Smooth muscle cell (in vitro differentiated cells): ENCODE measurements at regions not wholly inside any gene's neighbourhood (a gene's known extent, or its start where the extent isn't known, plus 50 kb on each side); places are given as distances from the start of the nearest gene placed in this dataset.

ENCODE experiments used
- DNase-seq: peaks from one replicate; lab custom pipeline; 2025; ENCODE audit not compliant: unreplicated experiment; lab: John Stamatoyannopoulos, UW
- H2AFZ ChIP-seq: fragments of 200-600 bp; sonication (generic); 2 replicates; pipeline ENCODE4 v1.6.0; 2016; ENCODE audit warnings: antibody characterized with exemption, low read depth, mild to moderate bottlenecking
- H3F3A ChIP-seq: fragments of 200-600 bp; sonication (generic); 2 replicates; pipeline ENCODE4 v1.6.0; 2017; ENCODE audit warnings: antibody characterized with exemption, low read depth
- H3K27ac ChIP-seq: fragments of 200-600 bp; sonication (generic); 2 replicates; pipeline ENCODE4 v1.5.1; 2016; ENCODE audit warnings: low read depth, mild to moderate bottlenecking
- H3K27me3 ChIP-seq: fragments of 200-600 bp; sonication (generic); 2 replicates; pipeline ENCODE4 v1.6.1; 2016; ENCODE audit warnings: low read depth, mild to moderate bottlenecking
- H3K36me3 ChIP-seq: fragments of 200-600 bp; sonication (generic); 2 replicates; pipeline ENCODE4 v1.5.1; 2016; ENCODE audit warnings: low read depth
- H3K4me1 ChIP-seq: fragments of 200-600 bp; sonication (generic); 2 replicates; pipeline ENCODE4 v1.5.1; 2016; ENCODE audit warnings: low read depth
- H3K4me2 ChIP-seq: fragments of 200-600 bp; sonication (generic); 2 replicates; pipeline ENCODE4 v1.6.0; 2016; ENCODE audit warnings: mild to moderate bottlenecking
- H3K4me3 ChIP-seq: fragments of 200-600 bp; sonication (generic); 2 replicates; pipeline ENCODE4 v1.5.1; 2016; ENCODE audit warnings: mild to moderate bottlenecking
- H3K79me2 ChIP-seq: fragments of 200-600 bp; sonication (generic); 2 replicates; pipeline ENCODE4 v1.6.0; 2016; ENCODE audit warnings: low read depth, mild to moderate bottlenecking
- H3K9ac ChIP-seq: fragments of 200-600 bp; sonication (generic); 2 replicates; pipeline ENCODE4 v1.6.0; 2016; ENCODE audit warnings: low read depth
- H3K9me3 ChIP-seq: fragments of 200-600 bp; sonication (generic); replicated peaks from 2 replicates; pipeline ENCODE4 v1.5.1; 2016; ENCODE audit warnings: low read depth
- H4K20me1 ChIP-seq: fragments of 200-600 bp; sonication (generic); 2 replicates; pipeline ENCODE4 v1.6.0; 2016; ENCODE audit warnings: low read depth
- CTCF ChIP-seq: fragments of 200-600 bp; sonication (generic); IDR thresholded peaks from 2 replicates; pipeline ENCODE4 v1.5.1; 2017; ENCODE audit warnings: borderline replicate concordance, mild to moderate bottlenecking, antibody characterized with exemption; ENCODE audit not compliant: insufficient read depth, poor library complexity, severe bottlenecking
- WGBS: methylation state at CpG from one replicate; pipeline ENCODE4 v1.1.7; 2016; ENCODE audit warnings: low lambda C conversion rate; 5-methylcytosine and 5-hydroxymethylcytosine counted together

GRCh38 chr20:23242556-23243180 is 107.9 kb upstream of the NXT1 start:
- Histone ChIP-seq H3K9me3 (no peaks in the 10 kb centered on the region), H2AFZ (no peak overlapping the region), H3F3A (no peaks in the 10 kb centered on the region), H3K79me2 (no peaks in the 10 kb centered on the region), H3K4me3 (no peak overlapping the region), H3K36me3 (no peaks in the 10 kb centered on the region), H3K9ac (no peak overlapping the region), H3K4me2 (no peak overlapping the region), H3K27ac (no peak overlapping the region), H3K4me1 (no peaks in the 10 kb centered on the region), H3K27me3 (no peaks in the 10 kb centered on the region), H4K20me1 (no peaks in the 10 kb centered on the region)
- 87% methylated on average over 5 of the region's 5 CpGs for WGBS
- TF ChIP-seq CTCF: no peak
- DNase-seq: no peak

GRCh38 chr20:23242104-23242503 is 108.5 kb upstream of the NXT1 start:
- Histone ChIP-seq H3K9me3 (no peaks in the 10 kb centered on the region), H2AFZ (no peak overlapping the region), H3K4me3 (no peak overlapping the region), H4K20me1 (no peaks in the 10 kb centered on the region), H3K9ac (no peak overlapping the region), H3K27ac (no peak overlapping the region), H3F3A (no peaks in the 10 kb centered on the region), H3K79me2 (no peaks in the 10 kb centered on the region), H3K27me3 (no peaks in the 10 kb centered on the region), H3K36me3 (no peaks in the 10 kb centered on the region), H3K4me2 (no peak overlapping the region), H3K4me1 (no peaks in the 10 kb centered on the region)
- 77% methylated on average over 2 of the region's 2 CpGs for WGBS
- DNase-seq: no peak
- no peak for TF ChIP-seq CTCF

- Histone ChIP-seq H3F3A (no peaks in the 10 kb centered on the region), H3K79me2 (no peaks in the 10 kb centered on the region), H3K27ac (no peak overlapping the region), H4K20me1 (no peaks in the 10 kb centered on the region), H3K4me2 (no peak overlapping the region), H2AFZ (no peak overlapping the region), H3K9me3 (no peaks in the 10 kb centered on the region), H3K36me3 (no peaks in the 10 kb centered on the region), H3K4me3 (no peak overlapping the region), H3K27me3 (no peaks in the 10 kb centered on the region), H3K4me1 (no peaks in the 10 kb centered on the region), H3K9ac (no peak overlapping the region)
- no peak for TF ChIP-seq CTCF
- no peak for DNase-seq
- 87% methylated on average over 3 of the region's 3 CpGs for WGBS
Measured at GRCh38 chr20:23241416-23241815, 109.2 kb upstream of the NXT1 start.

- 87% methylated on average over 1 of the region's 1 CpG for WGBS
- no peaks in the 10 kb centered on the region for H3K9me3 ChIP-seq
- no peak overlapping the region for H3K4me2 ChIP-seq
- no peak overlapping the region for H3K9ac ChIP-seq
- H3K36me3 ChIP-seq: no peaks in the 10 kb centered on the region
- no peaks in the 10 kb centered on the region for H3K27me3 ChIP-seq
- H3K79me2 ChIP-seq: no peaks in the 10 kb centered on the region
- no peaks in the 10 kb centered on the region for H3K4me1 ChIP-seq
- H3K27ac ChIP-seq: no peak overlapping the region
- no peaks in the 10 kb centered on the region for H3F3A ChIP-seq
- no peaks in the 10 kb centered on the region for H4K20me1 ChIP-seq
- no peak overlapping the region for H3K4me3 ChIP-seq
- H2AFZ ChIP-seq: no peak overlapping the region
- TF ChIP-seq CTCF: no peak
- DNase-seq: no peak
Measured at GRCh38 chr20:23240519-23240918, 110.1 kb upstream of the NXT1 start.
